ENCODE measurements at regions not wholly inside any gene's neighbourhood (a gene's known extent, or its start where the extent isn't known, plus 50 kb on each side); places are given as distances from the start of the nearest gene placed in this dataset.

- Histone ChIP-seq H3K9me3 (ENCODE audit: control insufficient read depth, low read depth, low read length) (no peaks in the 10 kb centered on the region), H3K9ac (ENCODE audit: extremely low read depth, insufficient read length, low read length) (no peak overlapping the region), H2BK12ac (ENCODE audit: insufficient read length, low read depth, low read length) (no peak overlapping the region), H2BK15ac (ENCODE audit: low read depth, low read length) (no peak overlapping the region), H2BK5ac (ENCODE audit: insufficient read length, low read length) (no peak overlapping the region), H4K5ac (ENCODE audit: insufficient read length, low read depth, low read length) (no peak overlapping the region), H3K18ac (ENCODE audit: insufficient read length, low read depth, low read length) (no peak overlapping the region), H3K4ac (ENCODE audit: low read depth, low read length) (no peak overlapping the region), H3K23me2 (ENCODE audit: insufficient read length, low read depth, low read length, poor library complexity, severe bottlenecking) (no peaks in the 10 kb centered on the region), H4K91ac (ENCODE audit: insufficient read length, low read depth, low read length) (no peak overlapping the region), H3K14ac (ENCODE audit: insufficient read depth, low read length) (no peak overlapping the region), H2BK20ac (ENCODE audit: low read depth, low read length, poor library complexity, severe bottlenecking) (no peak overlapping the region), H4K20me1 (ENCODE audit: control insufficient read depth, insufficient read depth, insufficient read length) (no peaks in the 10 kb centered on the region), H3T11ph (ENCODE audit: low read length) (no peak overlapping the region), H3K79me1 (ENCODE audit: insufficient read depth, low read depth, low read length, poor library complexity, severe bottlenecking) (no peaks in the 10 kb centered on the region), H2AK5ac (ENCODE audit: insufficient read length, low read length) (no peak overlapping the region), H2BK120ac (ENCODE audit: low read depth, low read length, poor library complexity, severe bottlenecking) (no peak overlapping the region), H3K27ac (ENCODE audit: insufficient read length, low read depth, low read length) (no peak overlapping the region), H3K4me1 (ENCODE audit: insufficient read depth, low read length) (no peaks in the 10 kb centered on the region; the same call in 1 of the 2 replicates), H3K23ac (ENCODE audit: insufficient read length, low read depth, low read length) (no peak overlapping the region), H3K79me2 (ENCODE audit: insufficient read depth, low read length) (no peaks in the 10 kb centered on the region), H4K8ac (replicated peaks; ENCODE audit: insufficient read length, low read depth, low read length) (no peak overlapping the region), H3K27me3 (ENCODE audit: insufficient read depth, low read length) (no peaks in the 10 kb centered on the region), H3K4me2 (ENCODE audit: insufficient read depth, insufficient read length, low read length) (no peak overlapping the region), H2AFZ (ENCODE audit: low read length) (no peak overlapping the region), H3K56ac (ENCODE audit: insufficient read length, low read depth, low read length) (no peak overlapping the region)
- H3K9me3 Mint-ChIP-seq, result no peaks in the 10 kb centered on the region
- WGBS (ENCODE audit: extremely low coverage, insufficient read length, low lambda C conversion rate), result no CpG with 5 or more reads among the region's 4 CpGs
- no peaks in the 10 kb centered on the region for H3K27me3 Mint-ChIP-seq (ENCODE audit: low read depth)
- TF ChIP-seq CTCF (conservative IDR thresholded peaks at IDR 0.05), result no peak
- peaks cover 0 to 12% of the 10 kb centered on the region in 2 experiments; a peak in 2 of 4 replicates for H3K4me1 Mint-ChIP-seq
- H3K27ac Mint-ChIP-seq, result no peak overlapping the region
- peaks cover 0 to 6% (median 0%) of the 10 kb centered on the region in 3 experiments; a peak in 3 of 7 replicates for H3K36me3 Mint-ChIP-seq (ENCODE audit: insufficient read depth in 1 of 3, low read depth in 3 of 3)
- no peak overlapping the region for H3K4me3 Mint-ChIP-seq
- DNase-seq, result no peak
These were observed 703.4 kb downstream of the EPM2A start for GRCh38 chr6:145031962-145032361.

All from H9 (cell line).